Stomach (tissue), 8 donors: ENCODE measurements at regions not wholly inside any gene's neighbourhood (a gene's known extent, or its start where the extent isn't known, plus 50 kb on each side); places are given as distances from the start of the nearest gene placed in this dataset.

Experiments used
- DNase-seq, 2 donors: peaks; one replicate each; pipeline versions ENCODE4 v3.0.0 to v3.0.0-alpha.2; 2013 to 2019
- H3K27ac ChIP-seq, 5 donors: fragments of 200-600 bp in 4 of 5; sonication (generic) in 4 of 5; one replicate each; pipeline ENCODE4 v1.5.1; 2013 to 2019; ENCODE audit warnings: mild to moderate bottlenecking in 1 of 5, moderate library complexity in 1 of 5
- H3K27me3 ChIP-seq, 3 donors: fragments of 200-600 bp; sonication (generic); one replicate each; pipeline ENCODE4 v1.5.1; 2017 to 2019; ENCODE audit warnings: mixed run types in 1 of 3
- H3K36me3 ChIP-seq, 4 donors: fragments of 200-600 bp; sonication (generic); 1 replicate in 3 of 4; 2 replicates in 1 of 4; pipeline ENCODE4 v1.5.1; 2016 to 2019
- H3K4me1 ChIP-seq, 4 donors: fragments of 200-600 bp; sonication (generic); one replicate each; pipeline ENCODE4 v1.5.1; 2016 to 2019
- H3K4me3 ChIP-seq, 4 donors: fragments of 200-600 bp; sonication (generic) in 3 of 4; one replicate each; pipeline ENCODE4 v1.5.1; 2016 to 2019; ENCODE audit warnings: mild to moderate bottlenecking in 1 of 4
- H3K9me3 ChIP-seq, 4 donors: fragments of 200-600 bp; sonication (generic); one replicate each; pipeline ENCODE4 v1.5.1; 2016 to 2019
- EP300 ChIP-seq: sonication (generic); formaldehyde crosslinking; IDR thresholded peaks from one replicate; pipeline ENCODE4 v1.6.1; 2017; ENCODE audit warnings: antibody characterized with exemption
- POLR2A ChIP-seq, 4 donors: fragments of 450-650 bp; IDR thresholded peaks; one replicate each; pipeline ENCODE4 v1.6.1; 2016; ENCODE audit warnings: antibody characterized with exemption in 4 of 4, control low read depth in 2 of 4, mild to moderate bottlenecking in 1 of 4, moderate library complexity in 1 of 4
- POLR2AphosphoS5 ChIP-seq, 3 donors: sonication (generic); formaldehyde crosslinking; IDR thresholded peaks; one replicate each; pipeline ENCODE4 v1.6.1; 2016; ENCODE audit warnings: antibody characterized with exemption in 3 of 3
- WGBS, 5 donors: extraction: QIAGEN DNeasy Blood & Tissue Kit in 3 of 5; methylation state at CpG; one replicate each; pipeline versions ENCODE4 v1.1.5 to v1.1.7; 2013 to 2018; 5-methylcytosine and 5-hydroxymethylcytosine counted together
- intact Hi-C: fragments of 100-400 bp; cut with DNase I; formaldehyde crosslinking; loops from one replicate; pipeline ENCODE4 v1.15.1; 2023; ENCODE audit warnings: low total_unique reads
- TF ChIP-seq, protein P1 (sequence below), 7 experiments: fragments of 450-650 bp in 4 of 7; fragments of 200-600 bp in 3 of 7; sonication (generic) in 3 of 7; IDR thresholded peaks; one replicate each; pipeline ENCODE4 v1.5.1; 2016 to 2019; ENCODE audit warnings: antibody characterized with exemption in 7 of 7, control low read depth in 2 of 7, mild to moderate bottlenecking in 1 of 7
- donor health status: healthy with polysubstance abuse.
- donor health status: Bipolar disorder and iron deficiency.
- donor health status: healthy.

DNA sequence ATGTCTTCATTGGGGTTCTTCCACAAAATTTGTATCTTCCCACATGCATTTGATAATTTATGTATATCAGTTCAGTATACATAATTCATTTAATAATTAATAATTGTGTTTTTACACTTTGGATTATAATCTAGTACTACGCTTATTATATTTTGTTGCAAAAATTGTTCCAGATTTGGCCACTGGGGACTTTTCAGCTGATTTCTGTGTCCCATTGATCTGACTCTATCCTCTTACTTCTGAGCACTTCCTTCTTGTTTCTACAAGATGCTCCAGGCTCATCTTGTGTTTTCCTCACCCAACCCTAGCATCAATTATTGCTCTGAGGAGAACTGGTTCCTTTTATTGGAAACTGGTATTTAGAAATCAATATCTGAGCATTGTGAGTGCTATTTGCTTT, 215.3 kb upstream of the CDH19 start:
- intact Hi-C loops = no loop called here
- Histone ChIP-seq H3K9me3 (no peaks in the 10 kb centered on the region), H3K4me3 (no peak overlapping the region), H3K36me3 (no peaks in the 10 kb centered on the region), H3K4me1 (no peaks in the 10 kb centered on the region), H3K27me3 (no peaks in the 10 kb centered on the region), H3K27ac (no peak overlapping the region)
- WGBS, 5 donors = 88 to 93% (median 91%) methylated on average over 1 of the region's 1 CpG
- no peak for DNase-seq
- TF ChIP-seq POLR2AphosphoS5 (IDR thresholded peaks at IDR 0.05) = no peak
- TF ChIP-seq, protein P1, sequence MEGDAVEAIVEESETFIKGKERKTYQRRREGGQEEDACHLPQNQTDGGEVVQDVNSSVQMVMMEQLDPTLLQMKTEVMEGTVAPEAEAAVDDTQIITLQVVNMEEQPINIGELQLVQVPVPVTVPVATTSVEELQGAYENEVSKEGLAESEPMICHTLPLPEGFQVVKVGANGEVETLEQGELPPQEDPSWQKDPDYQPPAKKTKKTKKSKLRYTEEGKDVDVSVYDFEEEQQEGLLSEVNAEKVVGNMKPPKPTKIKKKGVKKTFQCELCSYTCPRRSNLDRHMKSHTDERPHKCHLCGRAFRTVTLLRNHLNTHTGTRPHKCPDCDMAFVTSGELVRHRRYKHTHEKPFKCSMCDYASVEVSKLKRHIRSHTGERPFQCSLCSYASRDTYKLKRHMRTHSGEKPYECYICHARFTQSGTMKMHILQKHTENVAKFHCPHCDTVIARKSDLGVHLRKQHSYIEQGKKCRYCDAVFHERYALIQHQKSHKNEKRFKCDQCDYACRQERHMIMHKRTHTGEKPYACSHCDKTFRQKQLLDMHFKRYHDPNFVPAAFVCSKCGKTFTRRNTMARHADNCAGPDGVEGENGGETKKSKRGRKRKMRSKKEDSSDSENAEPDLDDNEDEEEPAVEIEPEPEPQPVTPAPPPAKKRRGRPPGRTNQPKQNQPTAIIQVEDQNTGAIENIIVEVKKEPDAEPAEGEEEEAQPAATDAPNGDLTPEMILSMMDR (IDR thresholded peaks at IDR 0.05) = no peak
- no peak for TF ChIP-seq POLR2A (IDR thresholded peaks at IDR 0.05)
- TF ChIP-seq EP300 = no peak

GRCh38 chr18:66813138-66813537, 209.2 kb upstream of the CDH19 start:
- intact Hi-C loops = no loop called here

GRCh38 chr18:66795051-66795450, 191.2 kb upstream of the CDH19 start:
- no peak for TF ChIP-seq EP300
- TF ChIP-seq POLR2A (IDR thresholded peaks at IDR 0.05) = no peak
- TF ChIP-seq POLR2AphosphoS5 (IDR thresholded peaks at IDR 0.05) = no peak
- TF ChIP-seq, protein P1 (IDR thresholded peaks at IDR 0.05) = no peak
- no peak for DNase-seq
- intact Hi-C loops = no loop called here
- WGBS, 5 donors = 30 to 46% (median 36%) methylated on average over 3 of the region's 3 CpGs
- H3K36me3 ChIP-seq = no peaks in the 10 kb centered on the region
- H3K4me1 ChIP-seq = no peaks in the 10 kb centered on the region
- no peak overlapping the region for H3K27ac ChIP-seq
- H3K9me3 ChIP-seq = no peaks in the 10 kb centered on the region
- H3K27me3 ChIP-seq = no peaks in the 10 kb centered on the region
- H3K4me3 ChIP-seq = no peak overlapping the region

More at GRCh38 chr18:66813138-66813537, 209.2 kb upstream of the CDH19 start:
- TF ChIP-seq, protein P1 (IDR thresholded peaks at IDR 0.05) = no peak
- Histone ChIP-seq H3K4me3 (no peak overlapping the region), H3K27me3 (no peaks in the 10 kb centered on the region), H3K36me3 (no peaks in the 10 kb centered on the region), H3K4me1 (no peaks in the 10 kb centered on the region), H3K9me3 (no peaks in the 10 kb centered on the region), H3K27ac (no peak overlapping the region)
- DNase-seq = no peak

- intact Hi-C loops = no loop called here
- TF ChIP-seq, protein P1 (IDR thresholded peaks at IDR 0.05) = no peak
- TF ChIP-seq EP300 (no peak), POLR2A (IDR thresholded peaks at IDR 0.05) (no peak), POLR2AphosphoS5 (IDR thresholded peaks at IDR 0.05) (no peak)
- Histone ChIP-seq H3K4me1 (no peaks in the 10 kb centered on the region), H3K27me3 (no peaks in the 10 kb centered on the region), H3K9me3 (no peaks in the 10 kb centered on the region), H3K27ac (no peak overlapping the region), H3K36me3 (no peaks in the 10 kb centered on the region), H3K4me3 (no peak overlapping the region)
- DNase-seq = no peak
- 63 to 77% (median 72%) methylated on average over 3 of the region's 3 CpGs for WGBS, 5 donors
These were observed 188.6 kb upstream of the CDH19 start for GRCh38 chr18:66792466-66792865.

DNA sequence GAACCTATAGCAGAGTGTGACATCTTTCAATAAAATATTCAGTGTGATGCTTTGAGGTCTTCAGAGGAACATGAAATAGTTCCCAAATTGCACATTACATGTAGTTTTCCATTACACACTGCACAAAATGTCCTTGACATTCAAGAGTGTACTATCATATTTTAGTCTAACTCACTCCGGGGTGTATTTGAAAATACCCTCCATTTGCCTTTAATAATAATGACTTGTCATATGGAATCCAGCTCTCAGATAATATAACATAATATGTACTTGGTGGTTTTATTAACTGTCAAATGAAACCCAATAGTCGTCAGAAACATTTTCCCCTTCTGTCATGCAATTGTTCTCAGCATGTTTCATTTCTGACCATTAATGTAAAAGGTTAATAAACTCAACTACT, 176.7 kb upstream of the CDH19 start:
- 85 to 86% (median 86%) methylated on average over 2 of the region's 2 CpGs for WGBS, 5 donors
- H3K27ac ChIP-seq = no peak overlapping the region
- no peaks in the 10 kb centered on the region for H3K4me1 ChIP-seq
- TF ChIP-seq EP300 (no peak), POLR2AphosphoS5 (IDR thresholded peaks at IDR 0.05) (no peak), POLR2A (IDR thresholded peaks at IDR 0.05) (no peak)
- TF ChIP-seq, protein P1 (IDR thresholded peaks at IDR 0.05) = no peak
- H3K9me3 ChIP-seq = no peaks in the 10 kb centered on the region
- intact Hi-C loops = no loop called here
- H3K27me3 ChIP-seq = no peaks in the 10 kb centered on the region
- no peak for DNase-seq
- no peaks in the 10 kb centered on the region for H3K36me3 ChIP-seq
- H3K4me3 ChIP-seq = no peak overlapping the region
